ENCODE measurements at regions not wholly inside any gene's neighbourhood (a gene's known extent, or its start where the extent isn't known, plus 50 kb on each side); places are given as distances from the start of the nearest gene placed in this dataset.

GRCh38 chr7:94332571-94332970, 62.1 kb upstream of the COL1A2 start:
- intact Hi-C loops (cut with micrococcal nuclease; ENCODE audit: unreplicated experiment): no loop called here
- no peaks in the 10 kb centered on the region for H3K9me3 ChIP-seq (ENCODE audit: low read length)
- no peak overlapping the region for H2AFZ ChIP-seq (ENCODE audit: low read length)
- H3K79me2 ChIP-seq (ENCODE audit: insufficient read depth, low read depth, low read length): no peaks in the 10 kb centered on the region
- TF ChIP-seq EZH2phosphoT487 (IDR thresholded peaks at IDR 0.05; ENCODE audit: borderline replicate concordance, low read depth, low read length): no peak
- TF ChIP-seq CTCF (conservative IDR thresholded peaks at IDR 0.05; ENCODE audit: low read length): no peak
- H3K27ac ChIP-seq (ENCODE audit: low read depth, low read length, poor library complexity, severe bottlenecking): no peak overlapping the region
- no peak overlapping the region for H3K4me2 ChIP-seq (ENCODE audit: low read length)
- POLR2A ChIA-PET: interaction anchor here (0.5 to 1.0 kb wide), 2 partner anchors 14 to 461 kb away, joined by 3 to 4 read pairs; no protein-coding TSS in a partner anchor
- H3K4me1 ChIP-seq (ENCODE audit: insufficient read depth, low read length, poor library complexity, severe bottlenecking): no peaks in the 10 kb centered on the region
- no peaks in the 10 kb centered on the region for H3K36me3 ChIP-seq (ENCODE audit: insufficient read depth, low read length)
- H4K20me1 ChIP-seq (ENCODE audit: insufficient read depth, low read length): no peaks in the 10 kb centered on the region
- no peak for DNase-seq (ENCODE audit: low spot score)
- H3K9me2 ChIP-seq (ENCODE audit: insufficient read depth, low read length): no peaks in the 10 kb centered on the region
- H3K4me3 ChIP-seq (ENCODE audit: low read depth, low read length, poor library complexity, severe bottlenecking): no peak overlapping the region
- CTCF ChIA-PET (ENCODE audit: unreplicated experiment): no interaction called here
- BruUV-seq (replicated peaks): no TSS peak

- H4K20me1 ChIP-seq (ENCODE audit: insufficient read depth, low read length): no peaks in the 10 kb centered on the region
- no peak overlapping the region for H3K4me2 ChIP-seq (ENCODE audit: low read length)
- ChIA-PET POLR2A (no interaction called here), CTCF (ENCODE audit: unreplicated experiment) (no interaction called here)
- no peak overlapping the region for H3K27ac ChIP-seq (ENCODE audit: low read depth, low read length, poor library complexity, severe bottlenecking)
- no peak for DNase-seq (ENCODE audit: low spot score)
- H3K9me3 ChIP-seq (ENCODE audit: low read length): no peaks in the 10 kb centered on the region
- H3K36me3 ChIP-seq (ENCODE audit: insufficient read depth, low read length): no peaks in the 10 kb centered on the region
- H3K4me3 ChIP-seq (ENCODE audit: low read depth, low read length, poor library complexity, severe bottlenecking): no peak overlapping the region
- H2AFZ ChIP-seq (ENCODE audit: low read length): no peak overlapping the region
- H3K9me2 ChIP-seq (ENCODE audit: insufficient read depth, low read length): no peaks in the 10 kb centered on the region
- TF ChIP-seq EZH2phosphoT487 (IDR thresholded peaks at IDR 0.05; ENCODE audit: borderline replicate concordance, low read depth, low read length) (no peak), CTCF (conservative IDR thresholded peaks at IDR 0.05; ENCODE audit: low read length) (no peak)
- no TSS peak for BruUV-seq (replicated peaks)
- intact Hi-C loops (cut with micrococcal nuclease; ENCODE audit: unreplicated experiment): no loop called here
- no peaks in the 10 kb centered on the region for H3K79me2 ChIP-seq (ENCODE audit: insufficient read depth, low read depth, low read length)
- H3K4me1 ChIP-seq (ENCODE audit: insufficient read depth, low read length, poor library complexity, severe bottlenecking): no peaks in the 10 kb centered on the region
Observed at GRCh38 chr7:94333810-94334209, 60.9 kb upstream of the COL1A2 start.

- no peaks in the 10 kb centered on the region for H3K9me2 ChIP-seq (ENCODE audit: insufficient read depth, low read length)
- no peak overlapping the region for H3K27ac ChIP-seq (ENCODE audit: low read depth, low read length, poor library complexity, severe bottlenecking)
- no peak for DNase-seq (ENCODE audit: low spot score)
- ChIA-PET POLR2A (interaction anchor here (0.7 kb wide), 1 partner anchor 413 kb away, joined by 3 read pairs; no protein-coding TSS in a partner anchor), CTCF (ENCODE audit: unreplicated experiment) (no interaction called here)
- no peak overlapping the region for H3K4me3 ChIP-seq (ENCODE audit: low read depth, low read length, poor library complexity, severe bottlenecking)
- H3K4me2 ChIP-seq (ENCODE audit: low read length): no peak overlapping the region
- H2AFZ ChIP-seq (ENCODE audit: low read length): no peak overlapping the region
- H3K9me3 ChIP-seq (ENCODE audit: low read length): no peaks in the 10 kb centered on the region
- no peaks in the 10 kb centered on the region for H4K20me1 ChIP-seq (ENCODE audit: insufficient read depth, low read length)
- H3K36me3 ChIP-seq (ENCODE audit: insufficient read depth, low read length): no peaks in the 10 kb centered on the region
- TF ChIP-seq CTCF (conservative IDR thresholded peaks at IDR 0.05; ENCODE audit: low read length) (no peak), EZH2phosphoT487 (IDR thresholded peaks at IDR 0.05; ENCODE audit: borderline replicate concordance, low read depth, low read length) (no peak)
- BruUV-seq (replicated peaks): no TSS peak
- no peaks in the 10 kb centered on the region for H3K79me2 ChIP-seq (ENCODE audit: insufficient read depth, low read depth, low read length)
- H3K4me1 ChIP-seq (ENCODE audit: insufficient read depth, low read length, poor library complexity, severe bottlenecking): no peaks in the 10 kb centered on the region
- intact Hi-C loops (cut with micrococcal nuclease; ENCODE audit: unreplicated experiment): no loop called here
Observed at GRCh38 chr7:94335586-94335985, 59.1 kb upstream of the COL1A2 start.

Measured in OCI-LY7 (cell line).